ENCODE measurements at regions not wholly inside any gene's neighbourhood (a gene's known extent, or its start where the extent isn't known, plus 50 kb on each side); places are given as distances from the start of the nearest gene placed in this dataset.

DNA sequence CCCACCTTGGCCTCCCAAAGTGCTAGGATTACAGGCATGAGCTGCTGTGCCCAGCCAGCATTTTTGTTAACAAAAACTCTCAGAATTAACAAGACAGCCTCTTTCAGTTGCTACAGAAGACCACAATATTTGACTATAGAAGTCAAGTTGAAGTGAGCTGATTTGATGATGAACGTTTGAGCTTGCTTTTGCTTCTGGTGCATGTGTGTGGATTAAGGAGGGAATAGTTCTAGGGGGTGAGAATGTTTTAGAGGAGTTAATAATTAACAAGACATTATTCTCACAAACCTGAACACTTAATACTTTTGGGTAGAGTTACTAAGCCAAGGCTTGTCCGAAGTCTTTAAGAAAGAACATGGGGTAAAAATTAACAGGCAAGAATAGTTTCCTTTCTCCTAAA, 191.6 kb downstream of the TENT4A start:
- H3K4me1 ChIP-seq, result no peaks in the 10 kb centered on the region
- H3K27ac ChIP-seq, result no peak overlapping the region
- H3K36me3 ChIP-seq, result no peaks in the 10 kb centered on the region
- no peak for TF ChIP-seq EP300 (IDR thresholded peaks at IDR 0.05)
- no peak for TF ChIP-seq POLR2AphosphoS5 (IDR thresholded peaks at IDR 0.05)
- TF ChIP-seq POLR2A (IDR thresholded peaks at IDR 0.05), result no peak
- no peak for TF ChIP-seq CTCF (IDR thresholded peaks at IDR 0.05)
- 47 to 61% methylated on average over 2 of the region's 2 CpGs for WGBS, 2 donors
- ATAC-seq (ENCODE audit: low FRiP score in 2 of 2), result no peak
- H3K4me3 ChIP-seq, result no peak overlapping the region
- no peak for DNase-seq
- no peaks in the 10 kb centered on the region for H3K27me3 ChIP-seq
- no peaks in the 10 kb centered on the region for H3K9me3 ChIP-seq

DNA sequence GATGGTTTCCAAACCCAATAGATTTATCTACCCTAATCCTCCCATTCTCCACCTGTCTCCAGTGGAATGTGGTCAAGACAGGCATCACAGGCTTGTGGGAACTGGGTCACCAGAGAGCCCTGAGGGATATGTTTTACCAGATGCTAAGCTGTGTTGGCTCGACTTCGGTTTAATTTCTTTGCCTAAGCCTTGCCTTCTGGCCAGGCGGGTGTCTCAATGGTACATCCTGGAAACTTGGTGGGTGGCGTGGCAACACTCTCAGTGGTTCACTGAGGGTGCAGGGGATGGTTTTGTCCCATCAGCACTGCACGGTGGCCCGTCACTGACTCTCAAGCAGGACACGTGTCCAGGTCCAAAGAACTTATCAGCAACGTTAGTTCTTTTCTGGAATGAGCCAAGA, 192.2 kb downstream of the TENT4A start:
- H3K36me3 ChIP-seq, result no peaks in the 10 kb centered on the region
- H3K4me1 ChIP-seq, result no peaks in the 10 kb centered on the region
- ATAC-seq (ENCODE audit: low FRiP score in 2 of 2) (peak in 1 of 2 donors; percentile 65), DNase-seq (no peak)
- 73 to 79% methylated on average over 7 to 8 of the region's 8 CpGs for WGBS, 2 donors
- no peaks in the 10 kb centered on the region for H3K27me3 ChIP-seq
- no peaks in the 10 kb centered on the region for H3K9me3 ChIP-seq
- no peak overlapping the region for H3K4me3 ChIP-seq
- TF ChIP-seq POLR2A (IDR thresholded peaks at IDR 0.05) (no peak), POLR2AphosphoS5 (IDR thresholded peaks at IDR 0.05) (no peak), EP300 (IDR thresholded peaks at IDR 0.05) (no peak), CTCF (IDR thresholded peaks at IDR 0.05) (no peak)
- no peak overlapping the region for H3K27ac ChIP-seq

- no peak for DNase-seq
- H3K9me3 ChIP-seq, result no peaks in the 10 kb centered on the region
- no peak overlapping the region for H3K27ac ChIP-seq
- H3K27me3 ChIP-seq, result no peaks in the 10 kb centered on the region
- H3K4me1 ChIP-seq, result no peaks in the 10 kb centered on the region
- no peak overlapping the region for H3K4me3 ChIP-seq
- ATAC-seq (ENCODE audit: low FRiP score in 2 of 2), result peak in 1 of 2 donors; percentile 78
- H3K36me3 ChIP-seq, result no peaks in the 10 kb centered on the region
- WGBS, 2 donors, result 68 to 84% methylated on average over 5 of the region's 5 CpGs
- TF ChIP-seq CTCF (IDR thresholded peaks at IDR 0.05) (no peak), EP300 (IDR thresholded peaks at IDR 0.05) (no peak), POLR2A (IDR thresholded peaks at IDR 0.05) (no peak), POLR2AphosphoS5 (IDR thresholded peaks at IDR 0.05) (no peak)
These were observed 192.7 kb downstream of the TENT4A start for GRCh38 chr5:6905883-6906282.

DNA sequence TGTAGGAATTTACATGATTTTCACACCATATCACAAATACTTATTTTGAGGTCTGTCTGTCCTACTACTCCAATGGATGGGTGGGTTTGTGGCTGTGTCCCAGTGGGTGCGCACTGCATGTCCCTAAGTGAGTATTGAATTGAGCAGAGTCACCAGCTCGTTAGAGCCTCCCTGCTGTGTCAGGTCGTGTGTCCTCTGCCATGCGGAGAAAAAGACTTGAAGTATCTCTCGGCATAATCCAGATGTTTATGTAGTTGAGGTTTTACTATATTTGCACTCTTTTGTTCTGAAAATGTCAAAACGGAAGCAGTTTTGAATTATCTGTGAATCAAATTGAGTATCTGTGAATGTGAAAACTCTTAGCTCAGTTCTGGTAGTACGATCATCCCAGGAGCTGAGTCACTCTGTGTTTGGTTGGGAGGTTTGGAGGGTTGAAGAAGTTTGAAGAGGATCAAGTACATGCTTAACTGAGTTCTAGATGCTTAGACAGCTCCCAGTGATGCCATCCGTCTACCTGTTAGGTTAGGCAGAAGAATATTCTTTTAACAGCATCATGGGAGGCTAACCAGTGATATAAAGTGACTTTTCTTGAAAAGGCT, 194.2 kb downstream of the TENT4A start:
- ATAC-seq (ENCODE audit: low FRiP score in 2 of 2) (no peak), DNase-seq (no peak)
- 70% methylated on average over 8 of the region's 8 CpGs for WGBS, 2 donors
- no peak overlapping the region for H3K27ac ChIP-seq
- H3K4me3 ChIP-seq, result no peak overlapping the region
- no peaks in the 10 kb centered on the region for H3K27me3 ChIP-seq
- no peak for TF ChIP-seq CTCF (IDR thresholded peaks at IDR 0.05)
- TF ChIP-seq POLR2A (IDR thresholded peaks at IDR 0.05), result no peak
- no peak for TF ChIP-seq EP300 (IDR thresholded peaks at IDR 0.05)
- TF ChIP-seq POLR2AphosphoS5 (IDR thresholded peaks at IDR 0.05), result no peak
- no peaks in the 10 kb centered on the region for H3K36me3 ChIP-seq
- H3K4me1 ChIP-seq, result no peaks in the 10 kb centered on the region
- no peaks in the 10 kb centered on the region for H3K9me3 ChIP-seq

DNA sequence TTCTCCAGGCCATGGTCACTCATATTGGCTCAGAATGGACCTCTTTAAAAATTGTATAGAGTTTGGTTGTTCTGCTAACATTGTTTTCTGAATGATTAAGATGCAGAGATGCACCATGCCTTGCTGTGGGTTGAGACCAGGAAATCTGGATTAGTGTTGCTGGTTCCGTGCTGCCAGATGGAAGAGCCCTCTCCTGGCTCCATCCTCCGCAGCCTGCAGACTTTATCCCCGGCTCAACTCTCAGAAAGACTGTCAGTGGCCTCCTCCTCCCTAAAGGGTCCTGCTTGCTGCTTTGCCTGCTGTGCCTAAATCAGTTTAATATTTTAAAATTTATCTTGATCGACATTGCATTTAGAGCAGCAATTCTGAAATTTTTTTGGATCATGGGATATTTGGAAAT, 196.7 kb downstream of the TENT4A start:
- H3K4me1 ChIP-seq, result no peaks in the 10 kb centered on the region
- 71 to 83% methylated on average over 4 of the region's 4 CpGs for whole genome bisulfite sequencing, 2 donors
- no peaks in the 10 kb centered on the region for H3K27me3 ChIP-seq
- no peak overlapping the region for H3K27ac ChIP-seq
- no peaks in the 10 kb centered on the region for H3K9me3 ChIP-seq
- ATAC-seq (ENCODE audit: low FRiP score in 2 of 2) (no peak), DNase-seq (no peak)
- no peaks in the 10 kb centered on the region for H3K36me3 ChIP-seq
- TF ChIP-seq CTCF (IDR thresholded peaks at IDR 0.05) (no peak), POLR2AphosphoS5 (IDR thresholded peaks at IDR 0.05) (no peak), EP300 (IDR thresholded peaks at IDR 0.05) (no peak), POLR2A (IDR thresholded peaks at IDR 0.05) (no peak)
- H3K4me3 ChIP-seq, result no peak overlapping the region

Measured in upper lobe of left lung (tissue), 6 donors.